Epithelial cell of esophagus (primary cell): ENCODE measurements at regions not wholly inside any gene's neighbourhood (a gene's known extent, or its start where the extent isn't known, plus 50 kb on each side); places are given as distances from the start of the nearest gene placed in this dataset.

ENCODE experiments used
- DNase-seq: peaks from one replicate; pipeline ENCODE4 v3.0.0; 2010; ENCODE audit warnings: low read depth
- H3K4me3 ChIP-seq: 2 replicates; pipeline ENCODE4 v1.5.1; 2011; ENCODE audit warnings: mild to moderate bottlenecking, low read length, control low read depth
- TF ChIP-seq, protein P1 (sequence below): IDR thresholded peaks from 2 replicates; pipeline ENCODE4 v1.5.1; 2011; ENCODE audit warnings: low read depth, mild to moderate bottlenecking, low read length, control low read depth, inconsistent platforms; ENCODE audit not compliant: insufficient read depth; ENCODE audit errors: missing control alignments

DNA sequence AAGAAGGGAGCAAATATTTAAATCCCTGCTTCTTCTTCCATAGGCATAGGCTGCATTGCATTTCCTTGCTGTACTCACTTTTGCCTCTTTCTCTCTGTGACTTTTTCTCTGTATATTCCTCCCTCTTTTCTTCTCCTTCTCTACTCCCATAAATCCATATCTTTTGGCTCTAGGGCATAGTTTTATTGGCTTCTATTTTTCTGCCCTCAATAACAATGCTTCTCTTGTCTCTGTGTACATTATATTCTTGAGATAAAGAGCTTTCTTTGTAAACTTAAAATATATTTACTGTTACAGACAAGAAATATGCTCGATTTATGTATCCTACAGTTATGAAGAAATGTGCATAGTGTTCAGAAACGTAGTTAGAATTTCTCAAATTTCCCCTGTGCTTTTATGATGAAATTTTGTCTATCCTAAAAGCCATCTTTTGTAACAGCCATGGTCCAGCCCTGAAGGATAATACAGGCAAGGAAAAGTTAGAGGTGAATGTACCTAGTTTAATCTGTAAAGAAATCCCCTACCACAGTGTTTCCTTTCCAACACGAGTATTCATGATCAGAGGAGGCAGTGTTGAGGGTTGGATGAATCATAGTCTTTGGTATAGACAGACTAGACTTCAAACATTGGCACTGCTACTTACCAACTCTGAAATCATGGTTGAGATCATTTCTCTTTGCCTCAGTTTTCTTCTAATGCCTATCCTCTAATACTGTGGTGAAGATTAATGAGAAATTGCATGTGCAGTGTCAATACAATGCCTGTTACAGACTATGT lies 173.3 kb upstream of the FAR2 start:
- peak; percentile 51 for DNase-seq
- no peak overlapping the region for H3K4me3 ChIP-seq
- TF ChIP-seq, protein P1, sequence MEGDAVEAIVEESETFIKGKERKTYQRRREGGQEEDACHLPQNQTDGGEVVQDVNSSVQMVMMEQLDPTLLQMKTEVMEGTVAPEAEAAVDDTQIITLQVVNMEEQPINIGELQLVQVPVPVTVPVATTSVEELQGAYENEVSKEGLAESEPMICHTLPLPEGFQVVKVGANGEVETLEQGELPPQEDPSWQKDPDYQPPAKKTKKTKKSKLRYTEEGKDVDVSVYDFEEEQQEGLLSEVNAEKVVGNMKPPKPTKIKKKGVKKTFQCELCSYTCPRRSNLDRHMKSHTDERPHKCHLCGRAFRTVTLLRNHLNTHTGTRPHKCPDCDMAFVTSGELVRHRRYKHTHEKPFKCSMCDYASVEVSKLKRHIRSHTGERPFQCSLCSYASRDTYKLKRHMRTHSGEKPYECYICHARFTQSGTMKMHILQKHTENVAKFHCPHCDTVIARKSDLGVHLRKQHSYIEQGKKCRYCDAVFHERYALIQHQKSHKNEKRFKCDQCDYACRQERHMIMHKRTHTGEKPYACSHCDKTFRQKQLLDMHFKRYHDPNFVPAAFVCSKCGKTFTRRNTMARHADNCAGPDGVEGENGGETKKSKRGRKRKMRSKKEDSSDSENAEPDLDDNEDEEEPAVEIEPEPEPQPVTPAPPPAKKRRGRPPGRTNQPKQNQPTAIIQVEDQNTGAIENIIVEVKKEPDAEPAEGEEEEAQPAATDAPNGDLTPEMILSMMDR, result no peak

DNA sequence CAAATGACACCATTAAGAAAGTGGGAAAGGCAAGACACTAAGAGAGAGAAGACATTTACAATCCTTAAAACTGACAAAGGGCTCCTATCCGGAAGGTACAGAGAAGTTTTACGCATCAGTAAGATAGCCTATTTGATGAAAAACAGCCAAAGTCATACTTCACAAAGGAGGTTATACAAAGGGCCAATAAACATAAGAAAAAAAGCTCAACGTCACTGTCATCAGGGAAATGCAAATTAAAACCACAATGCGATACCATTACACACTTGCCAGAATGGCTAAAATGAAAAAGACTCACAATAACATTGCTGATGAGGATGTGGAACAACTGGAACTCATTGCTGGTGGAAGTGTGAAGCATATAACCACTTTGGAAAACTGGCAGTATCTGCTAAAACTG lies 168.6 kb upstream of the FAR2 start:
- H3K4me3 ChIP-seq, result no peak overlapping the region
- TF ChIP-seq, protein P1, result no peak

DNA sequence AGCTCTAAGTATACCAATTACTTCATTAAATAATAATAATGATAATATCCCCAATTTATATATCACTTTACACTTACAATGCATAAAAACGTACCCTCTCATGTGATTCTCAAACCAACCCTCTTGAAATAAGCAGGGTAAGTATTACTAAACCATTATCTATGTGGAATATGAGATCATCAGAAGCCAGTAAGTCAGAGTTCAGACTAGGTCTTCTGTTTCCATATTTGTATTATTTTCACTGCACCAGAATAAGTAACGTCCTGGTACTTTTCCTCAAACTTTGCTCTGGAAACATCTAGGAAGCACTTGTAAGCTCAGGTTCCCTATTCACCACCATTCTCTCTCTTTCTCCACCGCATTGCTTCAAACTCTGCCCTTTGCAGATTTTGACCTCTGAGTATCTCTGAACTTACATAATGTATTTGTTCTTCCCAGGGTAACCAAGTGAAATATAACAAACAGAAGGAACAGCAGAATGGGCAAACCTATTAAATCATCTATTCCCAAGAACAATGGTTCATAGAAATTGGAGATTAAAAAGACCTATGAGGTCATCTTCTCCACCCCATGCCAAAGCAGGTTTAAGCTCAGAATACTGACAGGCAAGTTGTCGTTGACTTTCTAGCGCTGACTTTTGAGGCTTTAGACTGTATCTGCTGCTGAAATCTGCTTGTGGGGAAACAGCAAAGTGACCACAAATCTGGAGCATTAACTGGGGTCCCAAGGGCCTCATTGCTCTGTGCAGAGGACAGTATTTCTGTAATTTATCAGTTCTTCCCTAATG lies 161.3 kb upstream of the FAR2 start:
- H3K4me3 ChIP-seq, result no peak overlapping the region
- TF ChIP-seq, protein P1, result no peak
- no peak for DNase-seq

More for the DNA sequence above, 168.6 kb upstream of the FAR2 start:
- DNase-seq, result no peak

DNA sequence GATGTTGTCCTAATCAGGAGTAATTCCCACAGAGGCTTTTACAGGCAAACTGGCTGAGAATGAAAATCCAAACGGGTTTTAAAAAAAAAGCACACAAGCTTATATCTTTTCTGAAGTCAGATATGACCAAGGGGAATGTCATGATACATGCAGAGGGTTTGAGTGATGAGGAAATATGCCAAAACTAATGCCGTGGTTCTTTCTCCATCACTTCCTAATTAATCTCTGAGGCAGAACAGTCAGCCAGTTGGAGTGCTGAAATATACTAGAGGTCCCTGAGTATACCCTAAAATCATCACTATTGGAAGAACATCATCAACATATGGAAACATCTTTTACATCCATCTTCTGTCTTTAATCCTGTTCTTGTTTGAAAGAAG lies 160.8 kb upstream of the FAR2 start:
- no peak for DNase-seq
- H3K4me3 ChIP-seq, result no peak overlapping the region
- TF ChIP-seq, protein P1, result no peak

DNA sequence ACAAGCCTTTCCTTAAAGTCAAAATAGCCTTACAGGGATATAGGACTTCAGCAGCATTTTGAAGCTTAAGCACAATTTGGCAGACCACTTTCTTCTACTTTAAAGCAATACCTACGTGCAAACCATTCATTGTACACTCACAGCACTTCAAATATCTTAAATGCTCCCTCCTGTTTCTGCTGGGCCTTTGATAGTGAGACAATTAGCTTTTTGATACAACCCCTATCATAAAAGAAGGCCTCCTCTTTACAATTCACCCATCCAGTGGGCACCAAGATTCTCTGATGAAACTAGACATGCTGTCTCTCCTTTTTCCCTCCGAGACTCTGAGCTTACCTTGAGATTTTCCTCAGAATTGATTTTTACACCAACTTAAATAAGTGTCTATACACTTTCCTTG lies 157.5 kb upstream of the FAR2 start:
- TF ChIP-seq, protein P1, result no peak
- no peak for DNase-seq
- H3K4me3 ChIP-seq, result no peak overlapping the region

DNA sequence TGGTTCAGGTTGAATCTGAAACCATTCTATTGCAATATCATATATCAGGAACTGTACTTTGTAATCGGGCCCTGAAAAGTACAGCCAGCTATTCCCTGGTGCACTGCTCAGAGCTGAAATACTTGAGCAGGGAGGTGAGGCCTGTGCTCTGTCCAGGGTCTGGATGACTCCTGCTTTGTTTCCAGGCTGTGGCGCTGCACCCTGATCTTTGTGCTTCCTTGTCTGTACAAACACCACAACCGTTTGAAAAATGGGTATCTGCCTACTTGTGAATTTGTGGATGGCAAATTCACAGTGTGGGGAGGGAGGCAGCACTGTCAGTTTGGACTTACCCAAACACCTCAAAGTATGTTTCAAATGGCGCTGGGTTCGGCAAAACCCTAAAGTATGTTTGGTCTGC lies 155.4 kb upstream of the FAR2 start:
- no peak overlapping the region for H3K4me3 ChIP-seq
- DNase-seq, result no peak
- TF ChIP-seq, protein P1, result no peak
